Breast epithelium (tissue), 3 donors: ENCODE measurements at regions not wholly inside any gene's neighbourhood (a gene's known extent, or its start where the extent isn't known, plus 50 kb on each side); places are given as distances from the start of the nearest gene placed in this dataset.

ENCODE experiments used
- POLR2A ChIP-seq: fragments of 450-650 bp; IDR thresholded peaks from one replicate; pipeline ENCODE4 v1.6.1; 2016; ENCODE audit warnings: antibody characterized with exemption, mild to moderate bottlenecking, moderate library complexity
- TF ChIP-seq, protein P1 (sequence below), 3 donors: fragments of 450-650 bp; IDR thresholded peaks; one replicate each; pipeline ENCODE4 v1.5.1; 2016 to 2017; ENCODE audit warnings: antibody characterized with exemption in 3 of 3, mild to moderate bottlenecking in 3 of 3, moderate library complexity in 3 of 3

DNA sequence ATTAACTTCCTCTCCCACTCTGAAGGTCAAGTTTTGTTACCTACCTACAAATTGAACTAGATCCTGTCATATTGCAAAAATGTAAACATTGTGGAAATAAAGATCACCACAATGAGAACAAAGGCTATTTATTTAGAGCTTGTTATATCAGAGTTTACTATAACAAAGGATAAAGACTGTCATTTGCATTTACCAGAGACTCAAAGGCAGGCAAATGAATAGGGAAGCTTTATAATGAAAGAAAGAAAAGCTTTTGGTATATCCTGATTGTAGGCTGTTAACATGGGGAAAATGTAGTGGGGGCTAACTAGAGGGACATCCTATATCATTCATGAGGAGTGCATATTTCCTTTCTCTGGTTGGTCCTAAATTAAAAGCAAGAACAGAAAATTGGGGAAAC is 403.5 kb upstream of the TYRP1 start:
- TF ChIP-seq, protein P1, sequence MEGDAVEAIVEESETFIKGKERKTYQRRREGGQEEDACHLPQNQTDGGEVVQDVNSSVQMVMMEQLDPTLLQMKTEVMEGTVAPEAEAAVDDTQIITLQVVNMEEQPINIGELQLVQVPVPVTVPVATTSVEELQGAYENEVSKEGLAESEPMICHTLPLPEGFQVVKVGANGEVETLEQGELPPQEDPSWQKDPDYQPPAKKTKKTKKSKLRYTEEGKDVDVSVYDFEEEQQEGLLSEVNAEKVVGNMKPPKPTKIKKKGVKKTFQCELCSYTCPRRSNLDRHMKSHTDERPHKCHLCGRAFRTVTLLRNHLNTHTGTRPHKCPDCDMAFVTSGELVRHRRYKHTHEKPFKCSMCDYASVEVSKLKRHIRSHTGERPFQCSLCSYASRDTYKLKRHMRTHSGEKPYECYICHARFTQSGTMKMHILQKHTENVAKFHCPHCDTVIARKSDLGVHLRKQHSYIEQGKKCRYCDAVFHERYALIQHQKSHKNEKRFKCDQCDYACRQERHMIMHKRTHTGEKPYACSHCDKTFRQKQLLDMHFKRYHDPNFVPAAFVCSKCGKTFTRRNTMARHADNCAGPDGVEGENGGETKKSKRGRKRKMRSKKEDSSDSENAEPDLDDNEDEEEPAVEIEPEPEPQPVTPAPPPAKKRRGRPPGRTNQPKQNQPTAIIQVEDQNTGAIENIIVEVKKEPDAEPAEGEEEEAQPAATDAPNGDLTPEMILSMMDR (IDR thresholded peaks at IDR 0.05): no peak
- no peak for TF ChIP-seq POLR2A
